ENCODE measurements at regions not wholly inside any gene's neighbourhood (a gene's known extent, or its start where the extent isn't known, plus 50 kb on each side); places are given as distances from the start of the nearest gene placed in this dataset.

GRCh38 chr13:31611214-31611613 is 128.1 kb upstream of the RXFP2 start:
- no peak for TF ChIP-seq TAF1 (IDR thresholded peaks at IDR 0.05; ENCODE audit: borderline replicate concordance, low read depth, low read length)
- no peak for TF ChIP-seq POLR2AphosphoS5 (IDR thresholded peaks at IDR 0.05; ENCODE audit: low read depth, low read length)
- no peak for TF ChIP-seq POLR2A (IDR thresholded peaks at IDR 0.05; ENCODE audit: low read depth, low read length)

Measured in GM12892 (cell line).